ENCODE measurements at regions not wholly inside any gene's neighbourhood (a gene's known extent, or its start where the extent isn't known, plus 50 kb on each side); places are given as distances from the start of the nearest gene placed in this dataset.

DNA sequence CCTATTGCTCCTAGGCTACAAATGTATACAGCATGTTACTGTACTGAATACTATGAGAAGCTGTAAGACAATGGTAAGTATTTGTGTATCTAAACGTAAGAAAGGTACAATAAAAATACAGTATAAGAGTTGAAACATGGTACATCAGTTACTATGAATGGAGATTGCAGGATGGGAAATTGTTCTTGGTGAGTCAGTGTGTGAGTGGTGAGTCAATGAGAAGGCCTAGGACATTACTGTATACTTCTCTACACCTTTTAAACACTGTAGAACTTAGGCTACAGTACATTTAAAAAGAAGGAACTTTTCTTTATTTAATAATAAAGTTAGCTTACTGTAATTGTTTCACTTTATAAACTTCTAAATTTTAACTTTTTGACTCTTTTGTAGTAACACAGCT, 2603.2 kb downstream of the PCDH7 start:
- DNase-seq: no peak

DNA sequence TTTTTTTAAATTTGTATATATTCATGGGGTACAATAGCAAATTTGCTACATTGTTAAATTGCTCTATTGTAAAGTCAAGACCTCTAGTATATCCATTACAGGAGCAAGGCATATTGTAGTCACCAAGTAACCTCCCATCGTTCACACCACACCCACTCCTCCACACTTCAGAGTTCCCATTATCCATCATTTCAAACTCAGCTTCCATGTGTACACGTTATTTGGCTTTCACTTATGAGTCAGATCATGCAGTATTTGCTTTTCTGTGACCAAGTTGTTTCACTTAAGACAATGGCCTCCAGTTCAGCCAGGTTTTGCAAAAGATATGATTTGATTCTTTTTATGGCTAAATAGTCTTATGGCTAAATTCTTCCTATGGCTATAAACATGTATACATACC, 2614.2 kb downstream of the PCDH7 start:
- DNase-seq: no peak

DNA sequence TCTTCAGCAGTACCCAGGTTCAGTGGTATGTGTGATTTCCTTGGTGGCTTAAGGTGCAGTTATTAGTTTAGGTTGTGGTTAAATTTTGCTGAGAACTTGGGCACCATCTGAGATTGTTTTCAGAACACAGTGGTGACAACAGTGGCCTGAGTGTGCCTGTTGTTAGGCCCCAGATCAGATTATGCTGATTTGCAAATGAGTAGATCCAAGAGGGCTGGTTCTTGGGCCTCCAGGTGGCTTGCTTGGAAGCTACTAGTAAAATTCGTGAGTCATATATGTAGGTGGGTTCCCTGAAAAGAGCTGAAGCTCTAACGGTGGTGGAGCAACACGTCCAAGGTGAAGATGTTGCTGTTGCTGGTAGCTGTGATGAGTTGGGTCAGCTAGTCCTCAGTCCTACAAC, 2619.6 kb downstream of the PCDH7 start:
- DNase-seq: no peak

- DNase-seq: no peak
Observed at GRCh38 chr4:33340168-33340567, 2620.0 kb downstream of the PCDH7 start.

GRCh38 chr4:33349376-33349775, 2629.2 kb downstream of the PCDH7 start:
- no peak for DNase-seq

GRCh38 chr4:33357121-33357520, 2637.0 kb downstream of the PCDH7 start:
- DNase-seq: peak; percentile 26

DNA sequence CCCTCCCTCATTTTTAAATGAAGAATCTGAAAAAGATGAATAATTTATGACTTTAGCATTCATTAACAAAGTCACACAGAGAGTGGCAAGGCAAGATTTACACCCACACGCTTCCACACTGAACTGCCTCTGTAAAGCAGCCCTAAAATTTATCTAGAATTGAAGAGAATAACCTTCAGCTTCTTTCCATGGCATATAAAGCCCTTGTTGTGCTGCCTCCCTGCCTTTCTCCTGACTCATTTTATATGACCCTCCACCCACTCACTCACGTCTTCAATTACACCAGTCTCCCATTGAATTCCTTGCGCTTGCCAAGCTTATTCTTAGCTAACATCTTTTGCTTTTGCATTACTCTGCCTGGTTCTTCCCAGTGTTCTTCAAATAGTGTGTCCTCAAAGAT, 2649.3 kb downstream of the PCDH7 start:
- DNase-seq: no peak

DNA sequence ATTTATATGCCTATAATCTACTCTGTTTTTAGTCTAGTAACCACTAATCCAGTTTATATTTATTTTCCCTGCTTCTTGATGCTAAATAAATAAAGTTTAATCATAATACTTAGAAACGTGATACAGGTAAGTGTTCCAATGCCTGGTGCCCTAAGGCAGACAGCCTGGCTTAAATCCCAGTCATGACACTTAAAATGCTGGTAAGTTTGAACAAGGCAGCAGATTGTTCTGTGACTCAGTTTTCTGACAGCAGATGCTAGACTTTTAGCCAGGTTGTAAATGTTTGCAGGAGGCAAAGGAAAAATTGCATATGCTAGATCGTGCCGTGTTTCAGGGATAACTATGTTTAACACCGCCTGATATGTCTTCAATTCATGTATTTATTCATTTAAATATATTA, 2661.6 kb downstream of the PCDH7 start:
- DNase-seq: peak; percentile 13

GRCh38 chr4:33386764-33387163, 2666.6 kb downstream of the PCDH7 start:
- DNase-seq: no peak

DNA sequence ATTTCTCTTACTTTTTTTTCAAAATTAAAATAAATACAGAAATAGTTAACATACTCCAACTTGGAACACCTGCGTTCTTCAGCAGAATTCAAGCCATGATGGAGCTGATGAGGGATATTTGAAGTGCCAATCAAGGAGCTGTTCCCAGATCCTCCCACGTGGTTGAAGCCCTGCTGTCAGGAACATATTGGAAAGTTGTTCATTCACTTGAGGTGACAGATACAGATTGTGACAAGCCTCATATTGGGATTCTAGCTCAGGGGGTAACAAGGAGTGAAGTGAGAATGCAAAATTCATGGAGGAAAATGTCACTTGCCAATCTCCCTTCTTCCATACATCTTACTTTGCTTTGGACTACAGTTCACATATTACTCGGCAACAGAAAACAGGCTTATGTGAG, 2670.8 kb downstream of the PCDH7 start:
- DNase-seq: no peak

DNA sequence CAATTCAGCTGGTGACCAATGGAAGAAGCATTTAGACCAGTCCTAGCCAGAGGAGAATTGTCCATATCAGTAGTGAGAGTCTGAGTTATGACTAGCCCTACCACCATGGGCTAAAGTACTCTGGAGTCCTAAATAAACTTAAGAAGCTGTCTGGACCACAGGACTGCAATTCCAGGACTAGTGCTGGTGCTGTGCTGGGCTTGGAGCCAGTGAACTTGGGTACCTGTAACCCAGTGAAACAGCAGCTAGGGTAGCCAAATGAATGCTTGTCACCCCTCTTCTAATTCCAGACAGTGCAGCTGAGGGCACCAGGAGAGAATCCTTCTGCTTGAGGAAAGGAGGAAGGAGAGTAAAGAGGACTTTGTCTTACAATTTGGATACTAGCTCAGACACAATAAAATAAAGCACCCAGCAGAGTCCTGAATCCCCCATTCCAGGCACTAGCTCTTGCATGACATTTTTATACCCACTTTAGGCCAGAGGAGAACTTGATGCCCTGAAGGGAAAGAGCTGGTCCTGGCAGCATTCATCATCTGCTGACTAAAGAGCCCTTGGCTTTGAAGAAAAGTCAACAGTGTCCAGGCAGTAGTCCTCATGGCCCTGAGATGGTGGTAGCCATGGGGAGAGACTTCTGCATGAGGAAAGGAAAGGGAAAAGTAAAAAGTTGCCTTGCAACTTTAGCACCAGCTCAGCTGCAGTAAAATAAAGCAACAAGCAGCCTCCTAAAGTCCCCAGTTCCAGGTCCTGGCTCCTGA, 2675.7 kb downstream of the PCDH7 start:
- no peak for DNase-seq

DNA sequence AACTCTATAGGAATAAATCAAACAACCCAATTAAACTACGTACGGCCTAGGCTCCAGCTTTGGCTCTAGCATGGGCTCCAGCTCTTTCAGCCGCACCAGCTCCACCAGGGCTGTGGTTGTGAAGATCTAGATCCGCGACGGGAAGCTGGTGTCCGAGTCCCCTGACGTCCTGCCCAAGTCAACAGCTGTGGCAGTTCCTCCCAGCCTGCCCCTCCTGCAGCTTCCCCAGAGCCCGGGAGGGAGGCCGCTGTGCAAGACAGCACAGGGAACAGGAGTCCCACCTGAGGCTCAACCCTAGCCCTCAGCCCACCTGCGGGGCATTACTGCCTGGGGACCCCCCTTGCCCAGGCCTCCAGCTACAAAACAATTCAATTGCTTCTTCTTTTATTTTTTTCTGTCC, 2680.3 kb downstream of the PCDH7 start:
- DNase-seq: no peak

DNA sequence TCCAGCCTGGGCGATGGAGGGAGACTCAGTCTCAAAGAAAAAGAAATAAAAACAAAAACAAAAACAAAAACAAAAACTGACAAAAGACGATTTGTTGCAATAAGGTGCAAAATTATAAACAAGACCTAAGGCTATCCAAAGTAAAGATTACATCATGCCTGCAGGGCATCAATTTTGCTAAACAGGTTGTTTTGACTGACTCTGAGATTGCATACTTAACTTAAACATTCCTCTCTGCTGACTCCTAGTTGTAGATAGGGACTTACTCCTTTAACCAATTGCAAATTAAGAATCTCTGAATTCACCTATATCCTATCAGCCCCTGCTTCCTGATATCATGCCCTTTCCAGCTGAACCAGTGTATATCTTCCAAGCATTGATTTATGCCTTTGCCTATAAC, 2687.3 kb downstream of the PCDH7 start:
- no peak for DNase-seq

- DNase-seq: no peak
Observed at GRCh38 chr4:33411182-33411581, 2691.0 kb downstream of the PCDH7 start.

DNA sequence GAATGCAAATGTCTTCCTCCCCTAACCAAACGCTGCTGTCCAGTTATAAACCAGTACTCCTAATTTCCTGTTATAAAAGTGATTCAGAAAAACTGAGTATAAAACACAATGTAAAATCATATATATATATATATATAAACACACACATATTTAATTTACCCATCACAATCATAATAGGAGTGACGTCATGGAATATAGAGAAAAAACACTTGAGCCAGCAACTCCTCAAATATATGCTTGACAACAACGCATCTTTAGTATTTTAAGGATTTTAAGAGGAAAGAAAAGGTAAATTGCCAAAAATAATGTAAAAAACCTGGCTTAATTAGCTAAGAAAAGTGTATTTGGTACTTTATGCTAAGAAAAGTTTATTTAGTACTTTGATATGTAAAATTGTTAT, 2701.7 kb downstream of the PCDH7 start:
- no peak for DNase-seq

DNA sequence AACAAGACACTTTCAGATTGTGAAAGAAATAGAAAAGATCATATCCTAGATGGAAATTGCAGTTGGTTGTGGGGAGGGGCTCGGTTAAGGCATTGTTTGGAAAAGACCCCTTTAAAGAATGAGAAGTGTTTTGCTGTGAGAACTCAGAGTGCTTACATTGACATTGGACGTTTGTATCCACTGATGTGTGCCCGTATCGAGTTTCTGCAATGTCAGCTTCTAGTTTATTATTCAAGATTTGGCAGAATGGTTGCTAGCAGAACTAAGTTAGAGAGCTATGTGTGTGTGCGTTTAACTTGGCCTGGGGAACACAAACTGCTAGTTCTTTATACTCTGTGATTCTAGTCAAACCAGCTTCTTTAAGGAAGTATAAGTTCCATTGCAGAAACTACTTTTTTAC, 2702.5 kb downstream of the PCDH7 start:
- DNase-seq: no peak

DNA sequence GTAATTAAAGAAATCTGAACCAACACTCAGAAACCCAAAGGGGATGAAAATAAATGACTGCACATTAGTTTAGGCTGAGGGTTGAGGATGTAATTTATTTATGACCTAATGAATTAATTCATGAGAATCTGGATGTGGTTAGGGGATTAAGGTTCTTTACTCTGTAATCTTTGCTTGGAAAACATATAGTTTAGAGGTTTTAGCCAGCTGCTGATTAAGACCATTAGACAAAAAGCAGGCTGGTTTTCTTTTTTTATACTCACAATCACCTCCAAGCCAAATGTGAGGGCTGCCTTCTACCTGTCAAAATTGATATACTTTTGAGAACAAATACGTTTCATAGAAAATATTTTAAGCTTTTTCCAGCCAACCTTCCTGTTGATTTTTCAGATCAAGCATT, 2705.8 kb downstream of the PCDH7 start:
- no peak for DNase-seq

DNA sequence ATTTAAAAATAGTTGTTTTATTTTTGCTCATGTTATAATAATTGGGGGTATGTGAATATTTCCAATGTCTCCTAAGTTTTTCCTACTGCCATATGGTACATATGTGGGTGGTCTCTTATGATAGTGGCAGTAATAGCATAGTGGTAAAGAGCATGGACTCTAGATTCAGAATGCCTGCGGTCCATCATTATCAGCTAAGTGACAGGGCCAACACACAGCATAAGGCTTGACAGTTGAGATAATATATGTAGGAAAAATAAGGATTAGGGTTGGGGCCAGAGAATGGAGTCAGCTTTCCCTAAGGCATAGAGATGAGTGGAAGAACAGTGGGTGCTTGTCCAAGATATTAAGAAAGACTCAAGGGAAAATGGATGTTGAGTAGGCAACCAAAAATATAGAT, 2707.5 kb downstream of the PCDH7 start:
- no peak for DNase-seq

DNA sequence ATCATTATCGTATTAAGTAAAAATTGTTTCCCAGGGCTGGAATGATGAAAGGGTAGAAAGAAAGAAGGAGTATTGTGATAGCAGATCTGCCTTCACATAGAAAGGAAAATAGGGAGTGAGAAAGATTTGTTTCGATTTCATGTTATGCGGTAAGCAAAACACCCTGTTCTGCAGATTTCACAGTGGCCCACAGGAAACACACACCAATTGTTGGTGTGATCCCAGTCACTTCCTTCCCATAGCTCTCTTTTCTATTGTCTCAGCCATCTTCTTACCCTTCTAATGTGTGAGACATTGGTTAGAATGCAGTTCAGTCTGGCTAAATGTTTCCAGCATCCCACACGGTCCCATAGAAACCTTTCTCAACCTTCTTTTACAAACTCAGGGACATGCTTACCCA, 2709.8 kb downstream of the PCDH7 start:
- no peak for DNase-seq

DNA sequence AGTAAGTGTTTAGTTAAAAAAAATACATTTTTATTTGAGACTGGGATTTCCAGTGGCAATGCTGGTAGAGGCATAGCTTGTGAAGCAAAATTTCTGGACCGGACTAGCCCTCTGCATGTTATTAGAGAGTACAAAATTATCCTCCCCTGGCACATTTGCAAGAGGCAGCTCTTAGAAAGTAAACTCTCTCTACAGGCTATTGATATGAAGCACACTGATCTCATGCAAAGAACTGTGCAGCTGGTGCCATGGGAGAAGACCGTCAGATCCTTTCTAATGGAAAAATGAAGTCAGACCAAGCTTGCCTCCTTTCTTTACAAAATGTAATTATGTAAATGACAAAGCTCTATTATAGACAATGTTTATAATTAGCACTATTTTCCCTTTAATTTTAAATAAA, 2717.2 kb downstream of the PCDH7 start:
- DNase-seq: no peak

GRCh38 chr4:33446953-33447352, 2726.8 kb downstream of the PCDH7 start:
- no peak for DNase-seq

DNA sequence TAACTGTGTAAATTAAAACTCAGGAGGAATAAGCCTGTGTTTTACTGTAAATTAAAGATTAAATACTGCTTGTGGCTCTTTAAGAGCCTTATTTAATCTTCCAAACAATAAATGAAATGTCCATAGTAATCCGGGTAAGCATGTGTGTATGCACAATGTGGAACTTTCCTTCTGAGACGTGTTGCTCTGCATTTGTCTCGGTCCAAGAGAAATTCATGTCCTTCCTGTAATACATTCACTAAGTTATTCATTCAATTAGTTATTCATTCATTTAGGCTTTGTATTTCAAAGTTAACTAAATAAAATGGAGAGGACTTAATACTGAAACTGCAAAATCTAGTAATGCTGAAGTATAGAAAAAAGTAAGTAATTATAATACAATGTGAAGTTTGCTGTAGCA, 2728.8 kb downstream of the PCDH7 start:
- no peak for DNase-seq

DNA sequence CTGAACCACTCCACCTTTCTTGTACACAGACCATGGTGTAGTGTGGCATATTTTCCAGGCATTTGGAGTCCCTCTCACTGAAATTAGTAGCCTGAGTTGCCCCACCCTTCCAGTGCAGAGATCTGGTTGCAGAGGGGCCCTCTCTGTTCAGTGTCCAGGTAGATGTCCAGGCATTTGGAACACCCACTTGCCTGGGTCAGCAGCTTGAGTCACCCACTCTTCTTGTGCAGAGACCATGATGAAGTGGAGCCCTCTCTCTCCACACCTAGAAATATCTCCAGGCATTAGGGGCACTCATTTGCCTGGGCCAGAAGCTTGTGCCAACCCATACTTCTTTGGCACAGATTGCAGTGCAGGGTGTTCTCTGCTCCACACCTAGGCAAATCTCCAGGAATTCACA, 2733.3 kb downstream of the PCDH7 start:
- no peak for DNase-seq

GRCh38 chr4:33453916-33454315, 2733.7 kb downstream of the PCDH7 start:
- no peak for DNase-seq

GRCh38 chr4:33465565-33465964, 2745.4 kb downstream of the PCDH7 start:
- DNase-seq: no peak

GRCh38 chr4:33467291-33467690, 2747.1 kb downstream of the PCDH7 start:
- DNase-seq: no peak

Measured in NCI-H1048 (cell line).